SK-N-SH treated with all-trans-retinoic acid at 6 μM for 48 hours (cell line): ENCODE measurements at regions not wholly inside any gene's neighbourhood (a gene's known extent, or its start where the extent isn't known, plus 50 kb on each side); places are given as distances from the start of the nearest gene placed in this dataset.

Experiments
- ATAC-seq: fragments of 200-7000 bp; cut with Tn5 transposase; 3 replicates; pipeline ENCODE4 v1.9.1; 2020; ENCODE audit warnings: mild to moderate bottlenecking, moderate library complexity
- ARNTL ChIP-seq: fragments of 450-650 bp; formaldehyde crosslinking; IDR thresholded peaks from 2 replicates; pipeline ENCODE4 v1.5.0; 2020; ENCODE audit warnings: low read depth, mild to moderate bottlenecking, moderate library complexity, borderline replicate concordance
- BACH2 ChIP-seq: fragments of 250-450 bp; sonication (Bioruptor Pico); IDR thresholded peaks from 2 replicates; pipeline ENCODE4 v1.9.0; 2021; ENCODE audit warnings: mild to moderate bottlenecking, borderline replicate concordance
- CREB5 ChIP-seq: fragments of 250-450 bp; sonication (Bioruptor Pico); IDR thresholded peaks from 2 replicates; pipeline ENCODE4 v1.5.1; 2020; ENCODE audit warnings: low read depth, mild to moderate bottlenecking, moderate library complexity
- CSDC2 ChIP-seq: fragments of 250-450 bp; sonication (Bioruptor Pico); IDR thresholded peaks from 2 replicates; pipeline ENCODE4 v1.5.0; 2020; ENCODE audit warnings: mild to moderate bottlenecking, moderate library complexity
- ESRRG ChIP-seq: fragments of 250-450 bp; sonication (Bioruptor Pico); IDR thresholded peaks from 2 replicates; pipeline ENCODE4 v1.6.1; 2021; ENCODE audit warnings: mild to moderate bottlenecking
- GLIS3 ChIP-seq: fragments of 250-450 bp; sonication (Bioruptor Pico); IDR thresholded peaks from 2 replicates; pipeline ENCODE4 v1.5.0; 2020; ENCODE audit warnings: mild to moderate bottlenecking, moderate library complexity
- ISL1 ChIP-seq: fragments of 250-450 bp; sonication (Bioruptor Pico); IDR thresholded peaks from 2 replicates; pipeline ENCODE4 v2.1.2; 2022; ENCODE audit warnings: mild to moderate bottlenecking, moderate library complexity
- OSR1 ChIP-seq: fragments of 250-450 bp; sonication (Bioruptor Pico); IDR thresholded peaks from 2 replicates; pipeline ENCODE4 v1.8.0; 2022; ENCODE audit warnings: moderate library complexity, mild to moderate bottlenecking, inconsistent platforms
- PPARA ChIP-seq: fragments of 250-450 bp; sonication (Bioruptor Pico); IDR thresholded peaks from 2 replicates; pipeline ENCODE4 v1.5.0; 2020; ENCODE audit warnings: mild to moderate bottlenecking, borderline replicate concordance
- RARB ChIP-seq: fragments of 250-450 bp; sonication (Bioruptor Pico); IDR thresholded peaks from 2 replicates; pipeline ENCODE4 v1.8.0; 2021; ENCODE audit warnings: mild to moderate bottlenecking, moderate library complexity
- TCF4 ChIP-seq: fragments of 250-450 bp; sonication (Bioruptor Pico); IDR thresholded peaks from 2 replicates; pipeline ENCODE4 v1.8.0; 2021; ENCODE audit warnings: mild to moderate bottlenecking, moderate library complexity, borderline replicate concordance
- TOX ChIP-seq: fragments of 250-450 bp; sonication (Bioruptor Pico); IDR thresholded peaks from 2 replicates; pipeline ENCODE4 v1.8.0; 2021; ENCODE audit warnings: mild to moderate bottlenecking, moderate library complexity, borderline replicate concordance
- TSHZ2 ChIP-seq: fragments of 250-450 bp; sonication (Bioruptor Pico); IDR thresholded peaks from 2 replicates; pipeline ENCODE4 v1.5.0; 2020; ENCODE audit warnings: mild to moderate bottlenecking, moderate library complexity
- ZC3H10 ChIP-seq: fragments of 250-450 bp; sonication (Bioruptor Pico); IDR thresholded peaks from 2 replicates; pipeline ENCODE4 v1.5.1; 2021; ENCODE audit warnings: mild to moderate bottlenecking, moderate library complexity
- ZFP3 ChIP-seq: fragments of 250-450 bp; sonication (Bioruptor Pico); IDR thresholded peaks from 2 replicates; pipeline ENCODE4 v1.5.0; 2020; ENCODE audit warnings: mild to moderate bottlenecking, moderate library complexity
- ZFP30 ChIP-seq: fragments of 450-650 bp; formaldehyde crosslinking; IDR thresholded peaks from 2 replicates; pipeline ENCODE4 v1.5.0; 2022; ENCODE audit warnings: mild to moderate bottlenecking, moderate library complexity
- ZNF565 ChIP-seq: fragments of 450-650 bp; formaldehyde crosslinking; conservative IDR thresholded peaks from 2 replicates; pipeline ENCODE4 v1.5.0; 2020; ENCODE audit warnings: low read depth, mild to moderate bottlenecking, moderate library complexity
- ZNF8 ChIP-seq: fragments of 450-650 bp; formaldehyde crosslinking; IDR thresholded peaks from 2 replicates; pipeline ENCODE4 v1.5.0; 2020; ENCODE audit warnings: mild to moderate bottlenecking, moderate library complexity
- TF ChIP-seq, protein P1 (sequence below): fragments of 250-450 bp; sonication (Bioruptor Pico); IDR thresholded peaks from 2 replicates; pipeline ENCODE4 v1.5.1; 2021; ENCODE audit warnings: mild to moderate bottlenecking, moderate library complexity
- TF ChIP-seq, protein P2 (sequence below): fragments of 250-450 bp; sonication (Bioruptor Pico); IDR thresholded peaks from 2 replicates; pipeline ENCODE4 v1.8.0; 2020; ENCODE audit warnings: mild to moderate bottlenecking, moderate library complexity, borderline replicate concordance

GRCh38 chr16:87203060-87203656 lies 114.0 kb downstream of the C16orf95 start:
- peak; percentile 97 for ATAC-seq
- TF ChIP-seq ZNF8 (no peak), CSDC2 (CRISPR knock-in tag) (no peak), ZNF565 (no peak), GLIS3 (no peak), CREB5 (CRISPR knock-in tag) (no peak), ZFP30 (CRISPR knock-in tag) (no peak), ARNTL (no peak), ISL1 (CRISPR knock-in tag) (no peak), ESRRG (no peak), ZFP3 (no peak), TSHZ2 (CRISPR knock-in tag) (no peak), BACH2 (CRISPR knock-in tag) (no peak), OSR1 (no peak)
- TF ChIP-seq, protein P1, sequence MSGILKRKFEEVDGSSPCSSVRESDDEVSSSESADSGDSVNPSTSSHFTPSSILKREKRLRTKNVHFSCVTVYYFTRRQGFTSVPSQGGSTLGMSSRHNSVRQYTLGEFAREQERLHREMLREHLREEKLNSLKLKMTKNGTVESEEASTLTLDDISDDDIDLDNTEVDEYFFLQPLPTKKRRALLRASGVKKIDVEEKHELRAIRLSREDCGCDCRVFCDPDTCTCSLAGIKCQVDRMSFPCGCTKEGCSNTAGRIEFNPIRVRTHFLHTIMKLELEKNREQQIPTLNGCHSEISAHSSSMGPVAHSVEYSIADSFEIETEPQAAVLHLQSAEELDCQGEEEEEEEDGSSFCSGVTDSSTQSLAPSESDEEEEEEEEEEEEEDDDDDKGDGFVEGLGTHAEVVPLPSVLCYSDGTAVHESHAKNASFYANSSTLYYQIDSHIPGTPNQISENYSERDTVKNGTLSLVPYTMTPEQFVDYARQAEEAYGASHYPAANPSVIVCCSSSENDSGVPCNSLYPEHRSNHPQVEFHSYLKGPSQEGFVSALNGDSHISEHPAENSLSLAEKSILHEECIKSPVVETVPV (CRISPR knock-in tag) = no peak
- TF ChIP-seq, protein P2, sequence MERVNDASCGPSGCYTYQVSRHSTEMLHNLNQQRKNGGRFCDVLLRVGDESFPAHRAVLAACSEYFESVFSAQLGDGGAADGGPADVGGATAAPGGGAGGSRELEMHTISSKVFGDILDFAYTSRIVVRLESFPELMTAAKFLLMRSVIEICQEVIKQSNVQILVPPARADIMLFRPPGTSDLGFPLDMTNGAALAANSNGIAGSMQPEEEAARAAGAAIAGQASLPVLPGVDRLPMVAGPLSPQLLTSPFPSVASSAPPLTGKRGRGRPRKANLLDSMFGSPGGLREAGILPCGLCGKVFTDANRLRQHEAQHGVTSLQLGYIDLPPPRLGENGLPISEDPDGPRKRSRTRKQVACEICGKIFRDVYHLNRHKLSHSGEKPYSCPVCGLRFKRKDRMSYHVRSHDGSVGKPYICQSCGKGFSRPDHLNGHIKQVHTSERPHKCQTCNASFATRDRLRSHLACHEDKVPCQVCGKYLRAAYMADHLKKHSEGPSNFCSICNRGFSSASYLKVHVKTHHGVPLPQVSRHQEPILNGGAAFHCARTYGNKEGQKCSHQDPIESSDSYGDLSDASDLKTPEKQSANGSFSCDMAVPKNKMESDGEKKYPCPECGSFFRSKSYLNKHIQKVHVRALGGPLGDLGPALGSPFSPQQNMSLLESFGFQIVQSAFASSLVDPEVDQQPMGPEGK (CRISPR knock-in tag) = no peak

DNA sequence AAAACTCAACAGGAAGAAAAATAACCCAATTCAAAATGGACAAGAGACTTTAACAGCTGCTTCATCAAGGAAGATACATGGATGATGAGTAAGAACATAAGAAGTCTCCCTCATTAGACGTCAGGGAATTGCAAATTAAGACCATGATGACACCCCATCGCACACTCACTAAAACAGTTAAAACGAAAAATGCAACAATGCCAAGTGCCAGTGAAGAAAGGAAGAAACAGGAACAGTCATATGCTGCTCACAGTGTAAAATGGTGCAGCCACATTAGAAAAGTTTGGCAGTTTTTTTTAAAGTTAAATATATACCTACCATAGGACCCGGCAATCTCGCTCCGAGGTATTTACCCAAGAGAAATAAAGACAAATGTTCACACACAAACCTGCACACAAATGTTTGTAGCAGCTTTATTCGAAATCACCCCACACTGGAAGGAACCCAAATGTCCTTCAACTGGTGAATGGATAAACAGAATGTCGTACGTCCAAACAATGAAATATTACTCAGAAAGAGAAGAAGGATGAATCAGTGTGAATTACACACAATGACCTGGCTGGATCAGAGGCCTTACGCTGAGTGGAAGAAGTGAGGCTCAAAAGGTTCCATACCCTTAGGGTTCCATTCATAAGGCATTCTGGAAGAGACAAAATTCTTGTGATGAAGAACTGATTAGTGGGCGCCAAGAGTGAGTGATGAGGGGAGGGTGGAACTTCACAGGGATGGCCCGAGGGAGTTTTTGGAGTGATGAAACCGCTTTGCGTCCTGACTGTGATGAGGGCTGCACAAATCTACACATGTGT lies 110.3 kb downstream of the C16orf95 start:
- no peak for TF ChIP-seq RARB (CRISPR knock-in tag)
- TF ChIP-seq ISL1 (CRISPR knock-in tag) = no peak
- ATAC-seq = no peak

DNA sequence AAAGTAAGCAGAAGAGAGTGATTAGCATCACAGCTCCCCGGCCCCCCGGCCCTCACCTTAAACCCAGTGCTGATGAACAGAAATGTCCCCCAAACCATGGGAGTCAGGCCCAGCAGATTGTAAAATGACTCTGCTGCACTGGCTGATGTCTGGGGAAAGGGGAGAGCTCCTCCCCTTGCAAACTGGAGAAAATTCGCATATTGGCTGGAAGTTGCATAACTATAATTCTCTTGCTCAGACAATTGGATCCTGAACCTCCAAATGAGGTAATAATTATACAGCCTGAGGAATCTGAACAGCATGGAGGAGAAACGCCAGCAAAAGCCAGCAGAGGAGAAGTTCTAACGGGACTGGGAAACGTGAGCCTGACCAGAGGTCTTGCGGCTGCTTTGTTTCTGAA lies 109.7 kb downstream of the C16orf95 start:
- ATAC-seq = no peak
- TF ChIP-seq CREB5 (CRISPR knock-in tag) (no peak), TCF4 (CRISPR knock-in tag) (no peak), TOX (no peak)

GRCh38 chr16:87207965-87208364 lies 109.2 kb downstream of the C16orf95 start:
- ATAC-seq = no peak
- no peak for TF ChIP-seq ZC3H10 (CRISPR knock-in tag)
- TF ChIP-seq TSHZ2 (CRISPR knock-in tag) = no peak
- TF ChIP-seq, protein P2 (CRISPR knock-in tag) = no peak
- TF ChIP-seq TCF4 (CRISPR knock-in tag) = no peak
- no peak for TF ChIP-seq RARB (CRISPR knock-in tag)
- TF ChIP-seq TOX = no peak
- TF ChIP-seq ESRRG = no peak
- no peak for TF ChIP-seq CREB5 (CRISPR knock-in tag)
- TF ChIP-seq PPARA (CRISPR knock-in tag) = no peak
- no peak for TF ChIP-seq ARNTL
